Glutamatergic neuron (in vitro differentiated cells): ENCODE measurements at regions not wholly inside any gene's neighbourhood (a gene's known extent, or its start where the extent isn't known, plus 50 kb on each side); places are given as distances from the start of the nearest gene placed in this dataset.

Experiments used
- DNase-seq: peaks from one replicate; pipeline ENCODE4 v3.0.0; 2022
- H3K27ac Mint-ChIP-seq: one replicate; pipeline ENCODE4 v1.8.0; 2020; ENCODE audit warnings: mild to moderate bottlenecking, mixed read lengths, inconsistent platforms; ENCODE audit not compliant: unreplicated experiment
- H3K27me3 Mint-ChIP-seq: one replicate; pipeline ENCODE4 v1.8.0; 2020; ENCODE audit warnings: mild to moderate bottlenecking, moderate library complexity, mixed read lengths, inconsistent platforms; ENCODE audit not compliant: unreplicated experiment
- H3K36me3 Mint-ChIP-seq: one replicate; pipeline ENCODE4 v1.8.0; 2020; ENCODE audit warnings: mild to moderate bottlenecking, mixed read lengths, inconsistent platforms; ENCODE audit not compliant: unreplicated experiment
- H3K4me1 Mint-ChIP-seq: one replicate; pipeline ENCODE4 v1.8.0; 2020; ENCODE audit warnings: mild to moderate bottlenecking, low read depth, mixed read lengths, inconsistent platforms; ENCODE audit not compliant: unreplicated experiment
- H3K4me3 Mint-ChIP-seq: one replicate; pipeline ENCODE4 v1.8.0; 2020; ENCODE audit warnings: mild to moderate bottlenecking, mixed read lengths, inconsistent platforms; ENCODE audit not compliant: unreplicated experiment
- H3K9me3 Mint-ChIP-seq: one replicate; pipeline ENCODE4 v1.8.0; 2020; ENCODE audit warnings: mild to moderate bottlenecking, moderate library complexity, mixed read lengths, inconsistent platforms; ENCODE audit not compliant: unreplicated experiment
- CTCF ChIP-seq: fragments of 200-600 bp; sonication (generic); IDR thresholded peaks from one replicate; pipeline ENCODE4 v1.5.0; 2021; ENCODE audit not compliant: partially characterized antibody, unreplicated experiment

GRCh38 chr1:5222626-5223025, 568.2 kb downstream of the AJAP1 start:
- no peak for DNase-seq
- Mint-ChIP-seq H3K36me3 (peaks cover 6% of the 10 kb centered on the region), H3K4me1 (no peaks in the 10 kb centered on the region), H3K27ac (peak overlapping the region; percentile 89), H3K27me3 (peaks cover 8% of the 10 kb centered on the region), H3K9me3 (peaks cover 18% of the 10 kb centered on the region), H3K4me3 (no peak overlapping the region)
- TF ChIP-seq CTCF, result no peak

GRCh38 chr1:5221451-5221850, 567.0 kb downstream of the AJAP1 start:
- H3K9me3 Mint-ChIP-seq, result peaks cover 21% of the 10 kb centered on the region
- peaks cover 8% of the 10 kb centered on the region for H3K27me3 Mint-ChIP-seq
- no peak for DNase-seq
- H3K36me3 Mint-ChIP-seq, result peaks cover 14% of the 10 kb centered on the region
- no peaks in the 10 kb centered on the region for H3K4me1 Mint-ChIP-seq
- no peak for TF ChIP-seq CTCF
- H3K4me3 Mint-ChIP-seq, result no peak overlapping the region
- no peak overlapping the region for H3K27ac Mint-ChIP-seq

- H3K4me1 Mint-ChIP-seq, result no peaks in the 10 kb centered on the region
- H3K27ac Mint-ChIP-seq, result no peak overlapping the region
- TF ChIP-seq CTCF, result no peak
- peaks cover 6% of the 10 kb centered on the region for H3K27me3 Mint-ChIP-seq
- H3K9me3 Mint-ChIP-seq, result peaks cover 21% of the 10 kb centered on the region
- no peak overlapping the region for H3K4me3 Mint-ChIP-seq
- no peak for DNase-seq
- H3K36me3 Mint-ChIP-seq, result peaks cover 14% of the 10 kb centered on the region
Measured at GRCh38 chr1:5220821-5221220, 566.4 kb downstream of the AJAP1 start.

- H3K36me3 Mint-ChIP-seq, result peaks cover 14% of the 10 kb centered on the region
- no peak for TF ChIP-seq CTCF
- DNase-seq, result no peak
- no peak overlapping the region for H3K4me3 Mint-ChIP-seq
- no peaks in the 10 kb centered on the region for H3K4me1 Mint-ChIP-seq
- H3K9me3 Mint-ChIP-seq, result peaks cover 22% of the 10 kb centered on the region
- H3K27me3 Mint-ChIP-seq, result peaks cover 5% of the 10 kb centered on the region
- no peak overlapping the region for H3K27ac Mint-ChIP-seq
Measured at GRCh38 chr1:5220421-5220820, 566.0 kb downstream of the AJAP1 start.

GRCh38 chr1:5200006-5200405, 545.6 kb downstream of the AJAP1 start:
- no peak overlapping the region for H3K4me3 Mint-ChIP-seq
- no peaks in the 10 kb centered on the region for H3K4me1 Mint-ChIP-seq
- peaks cover 4% of the 10 kb centered on the region for H3K9me3 Mint-ChIP-seq
- no peak overlapping the region for H3K27ac Mint-ChIP-seq
- H3K27me3 Mint-ChIP-seq, result peaks cover 3% of the 10 kb centered on the region
- no peaks in the 10 kb centered on the region for H3K36me3 Mint-ChIP-seq
- TF ChIP-seq CTCF, result no peak
- no peak for DNase-seq
